Endothelial cell (in vitro differentiated cells): ENCODE measurements at regions not wholly inside any gene's neighbourhood (a gene's known extent, or its start where the extent isn't known, plus 50 kb on each side); places are given as distances from the start of the nearest gene placed in this dataset.
A peak's percentile ranks its signal among the peaks of the same experiment; 100 is the strongest.

Experiments used
- DNase-seq: peaks from one replicate; pipeline ENCODE4 v3.0.0; 2021; ENCODE audit warnings: low spot score
- H3K27ac Mint-ChIP-seq: one replicate; pipeline ENCODE4 v1.8.0; 2021; ENCODE audit warnings: mixed read lengths, inconsistent platforms; ENCODE audit not compliant: unreplicated experiment
- H3K27me3 Mint-ChIP-seq: one replicate; pipeline ENCODE4 v1.8.0; 2021; ENCODE audit warnings: mild to moderate bottlenecking, moderate library complexity, mixed read lengths, inconsistent platforms; ENCODE audit not compliant: unreplicated experiment
- H3K36me3 Mint-ChIP-seq: one replicate; pipeline ENCODE4 v1.8.0; 2021; ENCODE audit warnings: mild to moderate bottlenecking, low read depth, mixed read lengths, inconsistent platforms; ENCODE audit not compliant: unreplicated experiment
- H3K4me1 Mint-ChIP-seq: one replicate; pipeline ENCODE4 v1.8.0; 2021; ENCODE audit warnings: mild to moderate bottlenecking, mixed read lengths, inconsistent platforms; ENCODE audit not compliant: unreplicated experiment
- H3K4me3 Mint-ChIP-seq: one replicate; pipeline ENCODE4 v1.8.0; 2021; ENCODE audit warnings: mild to moderate bottlenecking, mixed read lengths, inconsistent platforms; ENCODE audit not compliant: unreplicated experiment
- H3K9me3 Mint-ChIP-seq: one replicate; pipeline ENCODE4 v1.8.0; 2021; ENCODE audit warnings: mixed read lengths, inconsistent platforms; ENCODE audit not compliant: unreplicated experiment
- TF ChIP-seq, protein P1 (sequence below): fragments of 200-600 bp; sonication (generic); IDR thresholded peaks from one replicate; pipeline ENCODE4 v1.5.0; 2021; ENCODE audit warnings: antibody characterized with exemption; ENCODE audit not compliant: unreplicated experiment

DNA sequence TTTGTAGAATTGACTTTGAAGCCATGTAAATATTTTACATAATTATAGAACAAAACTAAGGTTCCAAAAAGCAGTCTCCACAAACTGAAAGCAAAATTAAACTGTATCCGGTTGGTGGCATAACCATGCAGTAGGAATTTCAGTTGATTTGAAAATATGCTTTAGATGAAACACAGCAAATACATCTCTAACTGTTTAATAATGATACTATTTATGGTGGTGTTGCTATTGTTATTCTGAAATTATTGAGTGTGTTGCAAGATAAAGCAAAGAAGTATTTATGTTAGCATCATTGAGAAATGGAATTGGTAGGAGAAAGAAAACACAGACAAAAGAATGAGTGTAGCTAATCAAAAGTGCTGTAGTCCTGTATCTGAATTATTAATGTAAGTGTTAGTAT, 73.8 kb upstream of the MTHFD1L start:
- Mint-ChIP-seq H3K36me3 (peaks cover 50% of the 10 kb centered on the region), H3K4me1 (no peaks in the 10 kb centered on the region), H3K4me3 (no peak overlapping the region), H3K27ac (no peak overlapping the region), H3K27me3 (peaks cover 21% of the 10 kb centered on the region), H3K9me3 (no peaks in the 10 kb centered on the region)
- no peak for DNase-seq
- TF ChIP-seq, protein P1, sequence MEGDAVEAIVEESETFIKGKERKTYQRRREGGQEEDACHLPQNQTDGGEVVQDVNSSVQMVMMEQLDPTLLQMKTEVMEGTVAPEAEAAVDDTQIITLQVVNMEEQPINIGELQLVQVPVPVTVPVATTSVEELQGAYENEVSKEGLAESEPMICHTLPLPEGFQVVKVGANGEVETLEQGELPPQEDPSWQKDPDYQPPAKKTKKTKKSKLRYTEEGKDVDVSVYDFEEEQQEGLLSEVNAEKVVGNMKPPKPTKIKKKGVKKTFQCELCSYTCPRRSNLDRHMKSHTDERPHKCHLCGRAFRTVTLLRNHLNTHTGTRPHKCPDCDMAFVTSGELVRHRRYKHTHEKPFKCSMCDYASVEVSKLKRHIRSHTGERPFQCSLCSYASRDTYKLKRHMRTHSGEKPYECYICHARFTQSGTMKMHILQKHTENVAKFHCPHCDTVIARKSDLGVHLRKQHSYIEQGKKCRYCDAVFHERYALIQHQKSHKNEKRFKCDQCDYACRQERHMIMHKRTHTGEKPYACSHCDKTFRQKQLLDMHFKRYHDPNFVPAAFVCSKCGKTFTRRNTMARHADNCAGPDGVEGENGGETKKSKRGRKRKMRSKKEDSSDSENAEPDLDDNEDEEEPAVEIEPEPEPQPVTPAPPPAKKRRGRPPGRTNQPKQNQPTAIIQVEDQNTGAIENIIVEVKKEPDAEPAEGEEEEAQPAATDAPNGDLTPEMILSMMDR = no peak

DNA sequence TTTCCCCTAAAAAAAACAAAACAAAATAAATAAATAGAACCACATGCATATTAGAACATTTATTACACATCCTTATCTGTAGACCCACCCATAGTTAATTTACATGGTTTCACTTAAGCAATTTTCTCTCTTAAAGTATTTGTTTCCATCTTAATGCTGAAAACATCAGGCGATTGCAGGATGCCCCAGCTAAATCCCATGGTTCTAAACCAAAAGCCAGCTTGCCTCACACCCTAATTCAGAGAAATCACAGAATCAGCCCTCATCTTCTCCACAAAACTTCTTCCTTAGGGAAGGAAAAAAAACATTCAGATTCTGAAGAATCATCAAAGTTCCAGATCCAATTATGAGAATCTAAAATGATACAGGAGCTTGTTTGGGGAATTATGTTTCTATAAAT, 67.6 kb upstream of the MTHFD1L start:
- Mint-ChIP-seq H3K27me3 (peaks cover 16% of the 10 kb centered on the region), H3K36me3 (peaks cover 50% of the 10 kb centered on the region), H3K27ac (no peak overlapping the region), H3K4me1 (no peaks in the 10 kb centered on the region), H3K4me3 (peak overlapping the region; percentile 6), H3K9me3 (no peaks in the 10 kb centered on the region)
- DNase-seq = no peak
- TF ChIP-seq, protein P1 = no peak

DNA sequence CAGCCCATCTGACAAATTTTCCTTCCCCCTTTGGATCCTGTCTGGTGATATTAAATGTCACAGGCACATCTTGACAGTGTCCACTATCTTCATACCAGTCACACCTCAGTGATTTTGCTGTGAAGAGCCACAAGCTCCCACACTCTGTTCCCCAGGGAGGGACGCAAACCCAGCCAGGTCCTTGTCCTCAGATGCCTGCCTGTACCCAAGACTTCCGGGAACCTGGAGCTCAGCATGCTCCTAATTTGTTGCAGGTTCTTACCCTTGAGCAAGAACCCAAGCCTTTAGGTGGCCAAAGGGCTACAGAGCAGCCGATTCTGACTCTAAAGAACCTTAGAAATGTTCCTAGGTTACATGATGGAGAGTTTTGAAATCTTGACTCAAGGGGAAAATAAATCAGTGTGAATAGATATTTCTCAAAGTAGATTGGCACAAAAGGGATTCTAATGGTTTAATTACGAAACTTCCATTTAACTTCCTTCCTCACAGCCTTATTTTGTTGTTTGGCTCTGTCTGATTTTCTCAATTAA, 66.2 kb upstream of the MTHFD1L start:
- H3K27me3 Mint-ChIP-seq = peaks cover 12% of the 10 kb centered on the region
- H3K9me3 Mint-ChIP-seq = no peaks in the 10 kb centered on the region
- TF ChIP-seq, protein P1 = no peak
- H3K4me1 Mint-ChIP-seq = no peaks in the 10 kb centered on the region
- no peak for DNase-seq
- peaks cover 57% of the 10 kb centered on the region for H3K36me3 Mint-ChIP-seq
- no peak overlapping the region for H3K27ac Mint-ChIP-seq
- no peak overlapping the region for H3K4me3 Mint-ChIP-seq

DNA sequence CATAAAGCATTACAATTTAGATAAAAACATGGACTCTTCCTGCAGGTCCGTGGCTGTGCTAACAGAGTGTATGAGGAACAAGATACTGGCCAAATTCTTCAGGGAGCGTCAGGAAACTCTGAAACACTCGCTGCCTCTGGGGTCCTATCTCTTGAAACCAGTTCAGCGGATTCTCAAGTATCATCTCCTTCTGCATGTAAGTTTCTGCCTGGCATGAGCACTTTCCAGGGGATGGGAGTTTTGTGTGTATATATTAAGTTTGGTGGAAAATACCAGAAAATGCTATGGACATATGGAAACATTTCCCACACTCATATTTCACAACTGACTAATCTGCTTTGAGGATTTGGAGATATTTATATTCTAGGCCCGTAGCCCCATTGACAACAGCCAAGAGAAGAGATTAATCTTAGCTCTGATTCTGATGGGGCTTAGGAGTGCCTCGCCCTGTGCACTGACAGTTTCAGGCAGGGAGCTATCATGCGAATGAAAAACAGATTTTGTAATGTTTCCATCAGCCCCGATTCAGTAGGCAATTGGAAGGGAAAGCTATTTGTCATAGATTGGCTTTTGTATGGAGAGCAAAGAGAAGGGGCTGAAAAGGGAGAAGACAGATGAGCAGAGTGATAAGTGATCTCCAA, 64.7 kb upstream of the MTHFD1L start:
- TF ChIP-seq, protein P1 = no peak
- peaks cover 10% of the 10 kb centered on the region for H3K27me3 Mint-ChIP-seq
- H3K9me3 Mint-ChIP-seq = no peaks in the 10 kb centered on the region
- H3K4me3 Mint-ChIP-seq = no peak overlapping the region
- DNase-seq = no peak
- H3K27ac Mint-ChIP-seq = no peak overlapping the region
- H3K36me3 Mint-ChIP-seq = peaks cover 55% of the 10 kb centered on the region
- no peaks in the 10 kb centered on the region for H3K4me1 Mint-ChIP-seq

DNA sequence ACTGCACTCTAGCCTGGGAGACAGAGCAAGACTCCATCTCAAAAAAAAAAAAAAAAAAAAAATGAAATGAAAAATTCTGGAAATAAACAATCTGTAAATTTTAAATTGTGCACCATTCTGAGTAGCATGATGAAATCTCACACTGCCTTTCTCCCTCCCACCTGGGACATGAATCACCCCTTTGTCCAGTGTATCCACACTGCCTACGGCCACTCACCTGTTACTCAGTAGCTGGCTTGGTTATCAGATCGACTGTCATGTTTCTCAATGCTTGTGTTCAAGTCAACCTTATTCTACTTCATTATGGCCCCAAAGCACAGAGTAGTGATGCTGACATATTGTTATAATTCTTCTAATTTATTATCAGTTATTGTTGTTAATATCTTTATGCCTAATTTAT, 58.7 kb upstream of the MTHFD1L start:
- TF ChIP-seq, protein P1 = no peak

More for the DNA sequence above, 58.7 kb upstream of the MTHFD1L start:
- Mint-ChIP-seq H3K36me3 (peaks cover 60% of the 10 kb centered on the region), H3K9me3 (no peaks in the 10 kb centered on the region), H3K27ac (no peak overlapping the region), H3K27me3 (peaks cover 9% of the 10 kb centered on the region), H3K4me1 (peaks cover 2% of the 10 kb centered on the region), H3K4me3 (no peak overlapping the region)
- no peak for DNase-seq
